ENCODE measurements at regions not wholly inside any gene's neighbourhood (a gene's known extent, or its start where the extent isn't known, plus 50 kb on each side); places are given as distances from the start of the nearest gene placed in this dataset.

DNA sequence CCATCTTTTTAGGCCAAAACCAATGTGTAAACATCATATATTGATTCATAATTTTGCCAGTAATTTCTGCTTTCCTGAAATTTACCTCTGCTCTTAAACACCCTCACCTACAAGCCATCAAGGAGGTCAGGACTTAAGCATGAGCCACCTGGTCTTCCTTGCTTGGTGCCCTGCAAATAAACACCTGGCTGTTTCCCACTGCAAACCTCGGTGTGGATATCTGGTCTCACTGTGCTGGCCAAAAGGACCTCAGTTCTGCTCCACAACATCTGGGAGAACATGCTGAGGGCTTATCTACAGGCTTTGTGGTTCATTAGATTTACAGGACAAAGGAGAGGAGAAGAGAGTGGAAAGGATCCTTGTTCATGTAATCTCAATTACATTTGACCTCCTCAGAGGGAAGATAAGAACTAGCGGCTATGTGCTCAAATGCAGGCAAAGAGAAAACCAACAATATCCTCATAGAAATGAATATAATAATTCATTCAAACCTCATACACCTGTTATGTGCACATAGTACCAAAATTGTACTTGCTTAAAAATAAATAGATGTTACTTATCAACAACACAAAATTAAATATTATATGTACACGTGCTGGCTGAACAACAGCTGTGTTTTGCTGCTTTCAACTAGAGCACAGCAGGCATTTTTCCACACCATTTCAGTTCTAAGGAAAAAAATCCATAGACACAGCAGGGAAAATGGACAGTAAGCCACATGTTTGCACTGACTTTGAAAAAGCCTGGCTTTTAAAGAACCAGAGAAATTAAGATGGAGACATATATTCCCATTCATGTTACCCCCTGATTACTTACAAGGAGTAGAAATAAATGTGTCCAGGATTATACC lies 465.1 kb downstream of the LPIN1 start:
- POLR2A ChIA-PET = no interaction called here
- no TSS peak for BruUV-seq (replicated peaks)

More for the DNA sequence above, 465.1 kb downstream of the LPIN1 start:
- ATAC-seq (no peak), DNase-seq (ENCODE audit: low read depth, low spot score) (no peak)
- no peaks in the 10 kb centered on the region for H3K27me3 ChIP-seq (ENCODE audit: control insufficient read depth, insufficient read depth, low read length)
- in situ Hi-C loops (cut with HindIII; ENCODE audit: low pct_unique_long_range_greater_than_20kb, low sequenced_read_pairs) (no loop called here), intact Hi-C loops (cut with micrococcal nuclease; ENCODE audit: unreplicated experiment) (no loop called here)
- no peak overlapping the region for H3K4me3 ChIP-seq (ENCODE audit: low read depth in 2 of 2, low read length in 2 of 2)
- TF ChIP-seq POLR2AphosphoS5 (IDR thresholded peaks at IDR 0.05; ENCODE audit: low read depth, low read length) = no peak
- no peak for TF ChIP-seq REST (IDR thresholded peaks at IDR 0.05; ENCODE audit: insufficient read depth in 1 of 2, low read depth in 2 of 2, low read length in 1 of 2)
- TF ChIP-seq CTCF (IDR thresholded peaks at IDR 0.05) = no peak
- TF ChIP-seq TCF7L2 (IDR thresholded peaks at IDR 0.05; ENCODE audit: low read depth, low read length) = no peak
- TF ChIP-seq SIN3A (IDR thresholded peaks at IDR 0.05; ENCODE audit: borderline replicate concordance, insufficient read depth, low read depth, low read length) = no peak
- no peaks in the 10 kb centered on the region for H3K9me3 ChIP-seq (ENCODE audit: control insufficient read depth, insufficient read depth, low read depth, low read length)
- H3K36me3 ChIP-seq (ENCODE audit: control insufficient read depth, insufficient read depth, low read length) = no peaks in the 10 kb centered on the region
- H3K27ac ChIP-seq (ENCODE audit: low read length) = no peak overlapping the region; the same call in 1 of the 2 replicates
- peaks cover 3% of the 10 kb centered on the region for H3K4me1 ChIP-seq (ENCODE audit: control insufficient read depth, insufficient read depth, low read length)
- CTCF ChIA-PET = no interaction called here

Data from Panc1 (cell line).